K562 (cell line): ENCODE measurements at regions not wholly inside any gene's neighbourhood (a gene's known extent, or its start where the extent isn't known, plus 50 kb on each side); places are given as distances from the start of the nearest gene placed in this dataset.

Source experiments
- ATF7 ChIP-seq: fragments of 450-650 bp; IDR thresholded peaks from 2 replicates; pipeline ENCODE4 v1.7.1; 2014; ENCODE audit warnings: mild to moderate bottlenecking, moderate library complexity
- EZH2 ChIP-seq: IDR thresholded peaks from 2 replicates; pipeline ENCODE4 v1.6.1; 2012; ENCODE audit warnings: low read depth, mild to moderate bottlenecking, inconsistent platforms, low read length, borderline replicate concordance
- RCOR1 ChIP-seq, 2 experiments: IDR thresholded peaks; 2 replicates each; pipeline ENCODE4 v1.6.1; 2012; ENCODE audit warnings: low read depth in 2 of 2, low read length in 2 of 2, borderline replicate concordance in 1 of 2, improper control_type of control experiment in 1 of 2
- SP1 ChIP-seq: sonication (generic); formaldehyde crosslinking; IDR thresholded peaks from 2 replicates; pipeline ENCODE4 v1.8.1; 2022; ENCODE audit warnings: mild to moderate bottlenecking, missing genetic modification reagents
- ZNF436 ChIP-seq: fragments of 250-450, 450-650 bp; sonication (Bioruptor Pico); formaldehyde crosslinking; IDR thresholded peaks from 2 replicates; pipeline ENCODE4 v1.7.0; 2020; ENCODE audit warnings: mild to moderate bottlenecking
- TF ChIP-seq, protein P1 (sequence below), 2 experiments: fragments of 450-650 bp in 1 of 2; sonication (generic) in 1 of 2; formaldehyde crosslinking; conservative IDR thresholded peaks; 2 replicates each; pipeline versions ENCODE4 v1.4.0 to v1.8.1; 2020 to 2022; ENCODE audit warnings: mild to moderate bottlenecking in 1 of 2, missing genetic modification reagents in 1 of 2
- TF ChIP-seq, protein P2 (sequence below): fragments of 450-650 bp; conservative IDR thresholded peaks from 2 replicates; pipeline ENCODE4 v1.6.1; 2016; ENCODE audit warnings: missing genetic modification characterization, low read depth, mild to moderate bottlenecking, missing compliant biosample characterization, moderate library complexity

DNA sequence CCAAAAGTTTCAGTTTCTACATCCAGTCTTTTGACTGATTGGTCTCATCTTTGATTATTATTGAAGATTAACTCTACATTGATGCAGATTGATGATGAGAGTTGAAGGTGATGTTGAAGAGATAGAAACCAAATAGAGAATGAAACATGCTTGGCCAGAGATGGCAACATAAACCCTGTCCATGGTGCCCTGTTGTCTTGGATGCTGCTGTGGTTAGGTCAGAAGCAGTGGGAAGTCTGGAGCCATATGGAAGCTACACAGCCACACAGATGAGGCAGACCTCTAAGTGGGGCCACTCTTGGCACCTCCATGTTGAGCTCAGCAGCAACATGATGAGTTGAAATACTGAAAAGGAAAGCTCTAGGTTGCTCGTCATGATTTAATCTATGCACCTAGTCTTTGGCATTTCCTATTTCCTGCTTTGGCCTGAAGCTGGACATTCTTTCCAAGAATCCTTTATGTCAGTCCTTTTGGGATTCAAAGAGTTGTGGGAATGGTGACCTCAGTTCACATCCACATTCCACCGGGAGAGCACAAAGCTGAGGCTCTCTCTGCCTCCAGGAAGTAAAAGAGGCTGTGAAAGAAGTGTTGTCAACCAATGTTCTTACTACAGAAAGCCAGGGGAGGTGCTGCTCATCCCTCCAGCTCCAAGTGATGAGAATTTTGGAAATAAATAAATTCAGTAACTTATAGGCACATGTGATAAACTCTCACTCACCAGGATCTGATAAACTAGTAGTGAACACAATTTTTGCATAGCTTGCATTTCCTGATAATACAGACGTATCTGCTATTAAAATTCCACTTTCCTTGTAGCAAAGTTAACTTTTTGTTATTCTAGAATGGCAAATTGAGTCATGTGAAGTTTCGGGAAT, 127.7 kb upstream of the MAF start:
- TF ChIP-seq RCOR1 (IDR thresholded peaks at IDR 0.05; ENCODE audit: borderline replicate concordance in 1 of 2, low read depth in 2 of 2, low read length in 2 of 2) = no peak
- TF ChIP-seq, protein P1, sequence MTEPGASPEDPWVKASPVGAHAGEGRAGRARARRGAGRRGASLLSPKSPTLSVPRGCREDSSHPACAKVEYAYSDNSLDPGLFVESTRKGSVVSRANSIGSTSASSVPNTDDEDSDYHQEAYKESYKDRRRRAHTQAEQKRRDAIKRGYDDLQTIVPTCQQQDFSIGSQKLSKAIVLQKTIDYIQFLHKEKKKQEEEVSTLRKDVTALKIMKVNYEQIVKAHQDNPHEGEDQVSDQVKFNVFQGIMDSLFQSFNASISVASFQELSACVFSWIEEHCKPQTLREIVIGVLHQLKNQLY (CRISPR knock-in tag; conservative IDR thresholded peaks at IDR 0.05) = no peak
- TF ChIP-seq ZNF436 (CRISPR knock-in tag) = no peak
- TF ChIP-seq SP1 (CRISPR knock-in tag) = no peak
- no peak for TF ChIP-seq EZH2
- no peak for TF ChIP-seq ATF7
- TF ChIP-seq, protein P2, sequence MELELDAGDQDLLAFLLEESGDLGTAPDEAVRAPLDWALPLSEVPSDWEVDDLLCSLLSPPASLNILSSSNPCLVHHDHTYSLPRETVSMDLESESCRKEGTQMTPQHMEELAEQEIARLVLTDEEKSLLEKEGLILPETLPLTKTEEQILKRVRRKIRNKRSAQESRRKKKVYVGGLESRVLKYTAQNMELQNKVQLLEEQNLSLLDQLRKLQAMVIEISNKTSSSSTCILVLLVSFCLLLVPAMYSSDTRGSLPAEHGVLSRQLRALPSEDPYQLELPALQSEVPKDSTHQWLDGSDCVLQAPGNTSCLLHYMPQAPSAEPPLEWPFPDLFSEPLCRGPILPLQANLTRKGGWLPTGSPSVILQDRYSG = no peak
